DOHH2 (cell line): ENCODE measurements at regions not wholly inside any gene's neighbourhood (a gene's known extent, or its start where the extent isn't known, plus 50 kb on each side); places are given as distances from the start of the nearest gene placed in this dataset.
"Not testable (repeated sequence)": the region's sequence is repeated elsewhere in the genome, so short reads cannot be mapped to it uniquely, and the experiment has no call there.

Experiments
- H3F3A ChIP-seq: fragments of 200-600 bp; sonication (generic), shearing (Covaris generic); 2 replicates; pipeline ENCODE4 v1.6.0; 2016; ENCODE audit warnings: antibody characterized with exemption, mild to moderate bottlenecking; ENCODE audit not compliant: control insufficient read depth, insufficient read depth
- H3K27ac ChIP-seq: fragments of 200-600 bp; sonication (generic); 2 replicates; pipeline ENCODE4 v1.5.1; 2014; ENCODE audit warnings: low read depth, mild to moderate bottlenecking, low read length, moderate library complexity
- H3K27me3 ChIP-seq: fragments of 200-600 bp; sonication (generic); 2 replicates; pipeline ENCODE4 v1.6.1; 2014; ENCODE audit warnings: mild to moderate bottlenecking, low read length, mixed read lengths; ENCODE audit not compliant: control insufficient read depth
- H3K36me3 ChIP-seq: fragments of 200-600 bp; sonication (generic); 2 replicates; pipeline ENCODE4 v1.6.1; 2014; ENCODE audit warnings: mild to moderate bottlenecking, low read length, moderate library complexity, mixed read lengths; ENCODE audit not compliant: control insufficient read depth
- H3K4me1 ChIP-seq: fragments of 200-600 bp; sonication (generic); 2 replicates; pipeline ENCODE4 v1.6.1; 2014; ENCODE audit warnings: mild to moderate bottlenecking, low read length, mixed read lengths; ENCODE audit not compliant: control insufficient read depth
- H3K4me2 ChIP-seq: fragments of 200-600 bp; sonication (generic); 2 replicates; pipeline ENCODE4 v1.6.0; 2014; ENCODE audit warnings: mild to moderate bottlenecking, low read length, moderate library complexity
- H3K4me3 ChIP-seq: fragments of 200-600 bp; sonication (generic); 2 replicates; pipeline ENCODE4 v1.5.1; 2014; ENCODE audit warnings: mild to moderate bottlenecking, low read length, mixed read lengths
- H3K79me2 ChIP-seq: fragments of 200-600 bp; sonication (generic); 2 replicates; pipeline ENCODE4 v1.6.1; 2014; ENCODE audit warnings: mild to moderate bottlenecking, low read length, mixed read lengths; ENCODE audit not compliant: control insufficient read depth
- H3K9me2 ChIP-seq: fragments of 200-600 bp; sonication (generic); replicated peaks from 2 replicates; pipeline ENCODE4 v1.6.1; 2014; ENCODE audit warnings: mild to moderate bottlenecking, low read length, mixed read lengths; ENCODE audit not compliant: control insufficient read depth
- H3K9me3 ChIP-seq: fragments of 200-600 bp; sonication (generic); 2 replicates; pipeline ENCODE4 v1.6.1; 2014; ENCODE audit warnings: antibody characterized with exemption, low read length, mixed read lengths; ENCODE audit not compliant: control insufficient read depth, insufficient read depth
- H4K20me1 ChIP-seq: fragments of 200-600 bp; sonication (generic); 2 replicates; pipeline ENCODE4 v1.6.0; 2014; ENCODE audit warnings: low read depth, mild to moderate bottlenecking, antibody characterized with exemption, low read length, moderate library complexity; ENCODE audit not compliant: control insufficient read depth, insufficient read depth
- CTCF ChIP-seq: fragments of 200-600 bp; sonication (generic); IDR thresholded peaks from one replicate; pipeline ENCODE4 v1.5.1; 2014; ENCODE audit warnings: antibody characterized with exemption, mild to moderate bottlenecking, low read depth, low read length; ENCODE audit not compliant: poor library complexity, severe bottlenecking
- EZH2phosphoT487 ChIP-seq: fragments of 200-600 bp; sonication (generic); IDR thresholded peaks from 2 replicates; pipeline ENCODE4 v1.6.1; 2017; ENCODE audit warnings: borderline replicate concordance, mild to moderate bottlenecking, antibody characterized with exemption, low read length, moderate library complexity, mixed read lengths

GRCh38 chr14:29027941-29028705 is 261.5 kb downstream of the FOXG1 start:
- not testable (repeated sequence) for H3K9me3 ChIP-seq, H3K79me2 ChIP-seq, H3K4me2 ChIP-seq, H3F3A ChIP-seq, H3K4me1 ChIP-seq, H3K9me2 ChIP-seq, H3K27ac ChIP-seq, H3K27me3 ChIP-seq, H3K36me3 ChIP-seq, H3K4me3 ChIP-seq, H4K20me1 ChIP-seq

DNA sequence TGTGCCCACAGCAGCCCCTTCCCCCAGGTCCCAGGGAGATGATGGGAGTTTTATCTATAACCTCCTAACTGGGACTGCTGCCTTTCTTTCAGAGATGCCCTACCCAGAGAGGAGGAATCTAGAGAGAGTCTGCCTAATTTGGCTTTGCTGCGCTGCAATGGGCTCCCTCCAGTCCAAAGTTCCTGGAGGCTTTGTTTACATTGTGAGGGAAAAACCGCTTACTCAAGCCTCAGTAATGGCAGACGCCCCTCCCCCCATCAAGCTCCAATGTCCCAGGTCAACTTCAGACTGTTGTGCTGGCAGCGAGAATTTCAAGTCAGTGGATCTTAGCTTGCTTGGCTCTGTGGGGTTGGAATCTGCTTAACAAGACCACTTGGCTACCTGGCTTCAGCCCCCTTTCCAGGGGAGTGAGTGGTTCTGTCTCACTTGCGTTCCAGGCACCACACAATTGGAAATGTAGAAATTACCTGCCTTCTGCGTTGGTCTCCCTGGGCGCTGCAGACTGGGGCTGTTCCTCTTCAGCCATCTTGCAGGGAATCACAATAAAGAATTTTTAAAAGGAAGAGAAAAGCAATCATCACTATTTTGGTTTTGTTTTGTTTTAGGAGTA is 262.5 kb downstream of the FOXG1 start:
- no peaks in the 10 kb centered on the region for H3K9me3 ChIP-seq
- H3K27ac ChIP-seq = no peak overlapping the region
- no peak overlapping the region for H3K4me2 ChIP-seq
- H3K27me3 ChIP-seq = no peaks in the 10 kb centered on the region
- no peaks in the 10 kb centered on the region for H3K79me2 ChIP-seq
- no peaks in the 10 kb centered on the region for H4K20me1 ChIP-seq
- no peaks in the 10 kb centered on the region for H3K36me3 ChIP-seq
- no peaks in the 10 kb centered on the region for H3F3A ChIP-seq
- H3K4me1 ChIP-seq = no peaks in the 10 kb centered on the region
- H3K4me3 ChIP-seq = no peak overlapping the region
- no peak for TF ChIP-seq CTCF
- TF ChIP-seq EZH2phosphoT487 = no peak
- H3K9me2 ChIP-seq = no peaks in the 10 kb centered on the region

GRCh38 chr14:29030121-29030520 is 263.5 kb downstream of the FOXG1 start:
- H3K4me2 ChIP-seq = no peak overlapping the region
- H3K36me3 ChIP-seq = no peaks in the 10 kb centered on the region
- H3K4me3 ChIP-seq = no peak overlapping the region
- no peaks in the 10 kb centered on the region for H3K79me2 ChIP-seq
- no peaks in the 10 kb centered on the region for H3K4me1 ChIP-seq
- H3F3A ChIP-seq = no peaks in the 10 kb centered on the region
- TF ChIP-seq EZH2phosphoT487 = no peak
- no peak for TF ChIP-seq CTCF
- H3K9me3 ChIP-seq = no peaks in the 10 kb centered on the region
- H3K27me3 ChIP-seq = no peaks in the 10 kb centered on the region
- no peaks in the 10 kb centered on the region for H4K20me1 ChIP-seq
- H3K9me2 ChIP-seq = no peaks in the 10 kb centered on the region
- no peak overlapping the region for H3K27ac ChIP-seq

DNA sequence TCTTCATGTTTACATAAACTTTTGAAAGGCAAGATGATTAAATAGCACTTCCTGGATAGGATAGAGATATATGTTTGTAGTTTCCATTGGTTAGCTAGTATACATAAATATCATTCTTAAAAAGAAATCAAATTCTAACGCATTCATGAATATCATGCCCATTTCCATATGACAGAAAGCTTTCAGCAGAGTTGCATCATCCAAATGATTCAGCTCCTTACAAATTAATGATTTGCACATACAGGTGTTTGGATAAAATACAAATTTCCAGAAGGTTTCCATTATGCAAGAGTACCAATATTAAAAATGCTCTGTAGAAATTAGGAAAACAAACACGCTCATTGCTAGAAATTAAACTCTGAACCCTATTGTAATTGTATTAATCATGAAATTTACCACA is 264.4 kb downstream of the FOXG1 start:
- Histone ChIP-seq H3K9me2 (no peaks in the 10 kb centered on the region), H3K27me3 (no peaks in the 10 kb centered on the region), H3K9me3 (no peaks in the 10 kb centered on the region), H3K79me2 (no peaks in the 10 kb centered on the region), H3K4me3 (no peak overlapping the region), H3K36me3 (no peaks in the 10 kb centered on the region), H4K20me1 (no peaks in the 10 kb centered on the region), H3K4me2 (no peak overlapping the region), H3K27ac (no peak overlapping the region), H3F3A (no peaks in the 10 kb centered on the region), H3K4me1 (no peaks in the 10 kb centered on the region)
- TF ChIP-seq CTCF (no peak), EZH2phosphoT487 (no peak)
